MM.1S (cell line): ENCODE measurements at regions not wholly inside any gene's neighbourhood (a gene's known extent, or its start where the extent isn't known, plus 50 kb on each side); places are given as distances from the start of the nearest gene placed in this dataset.

Experiments used
- DNase-seq: peaks from one replicate; pipeline ENCODE4 v3.0.0-alpha.2; 2015
- H2AFZ ChIP-seq: fragments of 300-600 bp; sonication (generic); 2 replicates; pipeline ENCODE4 v1.6.0; 2016; ENCODE audit warnings: antibody characterized with exemption, low read length
- H3F3A ChIP-seq: fragments of 300-600 bp; sonication (generic); 2 replicates; pipeline ENCODE4 v1.6.1; 2016; ENCODE audit warnings: mild to moderate bottlenecking, antibody characterized with exemption, low read length, moderate library complexity, mixed read lengths; ENCODE audit not compliant: insufficient read depth
- H3K27ac ChIP-seq: fragments of 300-600 bp; sonication (generic); 2 replicates; pipeline ENCODE4 v1.5.1; 2016; ENCODE audit warnings: mild to moderate bottlenecking, low read length
- H3K27me3 ChIP-seq: fragments of 300-600 bp; sonication (generic); replicated peaks from 2 replicates; pipeline ENCODE4 v1.6.0; 2016; ENCODE audit warnings: low read length; ENCODE audit not compliant: insufficient read depth
- H3K36me3 ChIP-seq: fragments of 300-600 bp; sonication (generic); replicated peaks from 2 replicates; pipeline ENCODE4 v1.6.1; 2016; ENCODE audit warnings: mild to moderate bottlenecking, low read length, mixed read lengths; ENCODE audit not compliant: insufficient read depth
- H3K4me1 ChIP-seq: fragments of 300-600 bp; sonication (generic); 2 replicates; pipeline ENCODE4 v1.6.1; 2016; ENCODE audit warnings: low read length, mixed read lengths
- H3K4me2 ChIP-seq: fragments of 300-600 bp; sonication (generic); 2 replicates; pipeline ENCODE4 v1.6.0; 2016; ENCODE audit warnings: low read depth, low read length
- H3K4me3 ChIP-seq: fragments of 300-600 bp; sonication (generic); 2 replicates; pipeline ENCODE4 v1.5.1; 2016; ENCODE audit warnings: low read length, mixed read lengths
- H3K79me2 ChIP-seq: fragments of 300-600 bp; sonication (generic); 2 replicates; pipeline ENCODE4 v1.6.1; 2016; ENCODE audit warnings: mixed run types, low read length, mixed read lengths
- H3K9ac ChIP-seq: fragments of 300-600 bp; sonication (generic); 2 replicates; pipeline ENCODE4 v1.6.1; 2016; ENCODE audit warnings: low read length, mixed read lengths
- H3K9me2 ChIP-seq: fragments of 300-600 bp; sonication (generic); replicated peaks from 2 replicates; pipeline ENCODE4 v1.6.1; 2016; ENCODE audit warnings: mild to moderate bottlenecking, low read length, mixed read lengths; ENCODE audit not compliant: insufficient read depth
- H3K9me3 ChIP-seq: fragments of 300-600 bp; sonication (generic); replicated peaks from 2 replicates; pipeline ENCODE4 v1.6.1; 2016; ENCODE audit warnings: mild to moderate bottlenecking, low read length, mixed read lengths; ENCODE audit not compliant: insufficient read depth
- H4K20me1 ChIP-seq: fragments of 300-600 bp; sonication (generic); 2 replicates; pipeline ENCODE4 v1.6.1; 2016; ENCODE audit warnings: mild to moderate bottlenecking, low read length, moderate library complexity, mixed read lengths; ENCODE audit not compliant: insufficient read depth
- CTCF ChIP-seq: fragments of 300-600 bp; sonication (generic); IDR thresholded peaks from 2 replicates; pipeline ENCODE4 v1.5.1; 2016; ENCODE audit warnings: antibody characterized with exemption, low read length, mixed read lengths
- EZH2 ChIP-seq: fragments of 300-600 bp; sonication (generic); optimal IDR thresholded peaks from 2 replicates; pipeline ENCODE3; 2017; ENCODE audit warnings: low read depth, mild to moderate bottlenecking, antibody characterized with exemption, low read length, mixed read lengths
- EZH2phosphoT487 ChIP-seq: fragments of 300-600 bp; sonication (generic); IDR thresholded peaks from 2 replicates; pipeline ENCODE4 v1.6.1; 2018; ENCODE audit warnings: antibody characterized with exemption, low read length

GRCh38 chr13:105537113-105537512 lies 998.3 kb downstream of the EFNB2 start:
- H3K4me3 ChIP-seq = no peak overlapping the region
- no peaks in the 10 kb centered on the region for H3K4me1 ChIP-seq
- no peaks in the 10 kb centered on the region for H3K79me2 ChIP-seq
- TF ChIP-seq CTCF (no peak), EZH2 (no peak), EZH2phosphoT487 (no peak)
- no peaks in the 10 kb centered on the region for H3K36me3 ChIP-seq
- H3K27me3 ChIP-seq = no peaks in the 10 kb centered on the region
- H4K20me1 ChIP-seq = no peaks in the 10 kb centered on the region
- no peaks in the 10 kb centered on the region for H3K9me2 ChIP-seq
- DNase-seq = no peak
- no peaks in the 10 kb centered on the region for H3F3A ChIP-seq
- H3K4me2 ChIP-seq = no peak overlapping the region
- no peak overlapping the region for H3K27ac ChIP-seq
- H3K9ac ChIP-seq = no peak overlapping the region
- H3K9me3 ChIP-seq = no peaks in the 10 kb centered on the region
- no peak overlapping the region for H2AFZ ChIP-seq

- Histone ChIP-seq H3F3A (no peaks in the 10 kb centered on the region), H3K9ac (no peak overlapping the region), H3K79me2 (no peaks in the 10 kb centered on the region), H2AFZ (no peak overlapping the region), H3K36me3 (no peaks in the 10 kb centered on the region), H3K27me3 (no peaks in the 10 kb centered on the region), H4K20me1 (no peaks in the 10 kb centered on the region), H3K4me2 (no peak overlapping the region), H3K27ac (no peak overlapping the region), H3K4me1 (no peaks in the 10 kb centered on the region), H3K9me2 (no peaks in the 10 kb centered on the region), H3K4me3 (no peak overlapping the region), H3K9me3 (no peaks in the 10 kb centered on the region)
- no peak for DNase-seq
- no peak for TF ChIP-seq CTCF
- no peak for TF ChIP-seq EZH2phosphoT487
- TF ChIP-seq EZH2 = no peak
Measured at GRCh38 chr13:105530468-105530867, 1005.0 kb downstream of the EFNB2 start.

- Histone ChIP-seq H3K4me1 (no peaks in the 10 kb centered on the region), H3K79me2 (no peaks in the 10 kb centered on the region), H3K27ac (no peak overlapping the region), H3K36me3 (no peaks in the 10 kb centered on the region), H3K9me2 (no peaks in the 10 kb centered on the region), H3K4me3 (no peak overlapping the region), H4K20me1 (no peaks in the 10 kb centered on the region), H3K9ac (no peak overlapping the region), H2AFZ (no peak overlapping the region), H3K27me3 (no peaks in the 10 kb centered on the region), H3K9me3 (no peaks in the 10 kb centered on the region), H3K4me2 (no peak overlapping the region), H3F3A (no peaks in the 10 kb centered on the region)
- no peak for DNase-seq
- no peak for TF ChIP-seq CTCF
- TF ChIP-seq EZH2phosphoT487 = no peak
- TF ChIP-seq EZH2 = no peak
Measured at GRCh38 chr13:105527127-105527526, 1008.3 kb downstream of the EFNB2 start.

- Histone ChIP-seq H3K9me2 (no peaks in the 10 kb centered on the region), H3K27ac (no peak overlapping the region), H3K4me3 (no peak overlapping the region), H3K36me3 (no peaks in the 10 kb centered on the region), H2AFZ (no peak overlapping the region), H3K9ac (no peak overlapping the region), H3K4me1 (no peaks in the 10 kb centered on the region), H3K9me3 (no peaks in the 10 kb centered on the region), H3F3A (no peaks in the 10 kb centered on the region), H3K27me3 (no peaks in the 10 kb centered on the region), H4K20me1 (no peaks in the 10 kb centered on the region), H3K79me2 (no peaks in the 10 kb centered on the region), H3K4me2 (no peak overlapping the region)
- no peak for DNase-seq
- TF ChIP-seq EZH2phosphoT487 (no peak), CTCF (no peak), EZH2 (no peak)
Measured at GRCh38 chr13:105519771-105520170, 1015.7 kb downstream of the EFNB2 start.
